OCI-LY7 (cell line): ENCODE measurements at regions not wholly inside any gene's neighbourhood (a gene's known extent, or its start where the extent isn't known, plus 50 kb on each side); places are given as distances from the start of the nearest gene placed in this dataset.

ENCODE experiments used
- BruUV-seq: library from RNA; stranded (reverse); fragments of 400-500 nt; replicated peaks from 2 replicates; lab custom pipeline; 2021; lab: Mats Ljungman, UMichigan
- CTCF ChIA-PET: fragments of 300-600 bp; sonication (Branson Sonifier 250); formaldehyde crosslinking; loops from one replicate; lab custom pipeline; 2022; ENCODE audit warnings: antibody characterized with exemption; ENCODE audit not compliant: unreplicated experiment; lab: Charles Lee
- POLR2A ChIA-PET: fragments of 300-600 bp; sonication (Branson Sonifier 250); formaldehyde crosslinking; loops from one replicate; lab custom pipeline; 2022; ENCODE audit warnings: antibody characterized with exemption; lab: Charles Lee
- DNase-seq: peaks from one replicate; pipeline ENCODE4 v3.0.0-alpha.2; 2015; ENCODE audit warnings: low spot score
- H2AFZ ChIP-seq: fragments of 200-600 bp; sonication (generic), shearing (Covaris generic); 2 replicates; pipeline ENCODE4 v1.6.1; 2014; ENCODE audit warnings: mild to moderate bottlenecking, antibody characterized with exemption, low read length, moderate library complexity
- H3K27ac ChIP-seq: fragments of 200-600 bp; sonication (generic); 2 replicates; pipeline ENCODE4 v1.5.1; 2014; ENCODE audit warnings: mixed run types, low read depth, mild to moderate bottlenecking, moderate library complexity, low read length, inconsistent platforms; ENCODE audit not compliant: poor library complexity, severe bottlenecking
- H3K36me3 ChIP-seq: fragments of 200-600 bp; sonication (generic); 2 replicates; pipeline ENCODE4 v1.6.1; 2014; ENCODE audit warnings: mild to moderate bottlenecking, antibody characterized with exemption, low read length, moderate library complexity, mixed read lengths; ENCODE audit not compliant: insufficient read depth
- H3K4me1 ChIP-seq: fragments of 200-600 bp; sonication (generic); 2 replicates; pipeline ENCODE4 v1.5.1; 2014; ENCODE audit warnings: mild to moderate bottlenecking, low read length; ENCODE audit not compliant: insufficient read depth, poor library complexity, severe bottlenecking
- H3K4me2 ChIP-seq: fragments of 200-600 bp; sonication (generic); 2 replicates; pipeline ENCODE4 v1.6.1; 2014; ENCODE audit warnings: mild to moderate bottlenecking, low read length
- H3K4me3 ChIP-seq: fragments of 200-600 bp; sonication (generic); 2 replicates; pipeline ENCODE4 v1.5.1; 2014; ENCODE audit warnings: mild to moderate bottlenecking, low read depth, low read length; ENCODE audit not compliant: poor library complexity, severe bottlenecking
- H3K79me2 ChIP-seq: fragments of 200-600 bp; sonication (generic); 2 replicates; pipeline ENCODE4 v1.6.1; 2016; ENCODE audit warnings: low read depth, mild to moderate bottlenecking, low read length, moderate library complexity, mixed read lengths; ENCODE audit not compliant: insufficient read depth
- H3K9me2 ChIP-seq: fragments of 200-600 bp; sonication (generic); 2 replicates; pipeline ENCODE4 v1.6.1; 2016; ENCODE audit warnings: mild to moderate bottlenecking, low read length, mixed read lengths; ENCODE audit not compliant: insufficient read depth
- H3K9me3 ChIP-seq: fragments of 200-600 bp; sonication (generic); 2 replicates; pipeline ENCODE4 v1.6.1; 2014; ENCODE audit warnings: mild to moderate bottlenecking, mixed run types, low read length, mixed read lengths
- H4K20me1 ChIP-seq: fragments of 200-600 bp; sonication (generic); 2 replicates; pipeline ENCODE4 v1.6.1; 2014; ENCODE audit warnings: mild to moderate bottlenecking, antibody characterized with exemption, low read length, moderate library complexity, mixed read lengths; ENCODE audit not compliant: insufficient read depth
- CTCF ChIP-seq: fragments of 200-600 bp; sonication (generic); conservative IDR thresholded peaks from 2 replicates; pipeline ENCODE4 v1.5.1; 2014; ENCODE audit warnings: mild to moderate bottlenecking, antibody characterized with exemption, low read length, moderate library complexity, mixed read lengths
- EZH2phosphoT487 ChIP-seq: fragments of 200-600 bp; sonication (generic); IDR thresholded peaks from 2 replicates; pipeline ENCODE4 v1.6.1; 2018; ENCODE audit warnings: low read depth, borderline replicate concordance, mild to moderate bottlenecking, mixed run types, antibody characterized with exemption, low read length, moderate library complexity, mixed read lengths
- intact Hi-C: fragments of 100-400 bp; cut with micrococcal nuclease; formaldehyde crosslinking; loops from one replicate; pipeline ENCODE4 v1.10.0; 2022; ENCODE audit not compliant: unreplicated experiment

DNA sequence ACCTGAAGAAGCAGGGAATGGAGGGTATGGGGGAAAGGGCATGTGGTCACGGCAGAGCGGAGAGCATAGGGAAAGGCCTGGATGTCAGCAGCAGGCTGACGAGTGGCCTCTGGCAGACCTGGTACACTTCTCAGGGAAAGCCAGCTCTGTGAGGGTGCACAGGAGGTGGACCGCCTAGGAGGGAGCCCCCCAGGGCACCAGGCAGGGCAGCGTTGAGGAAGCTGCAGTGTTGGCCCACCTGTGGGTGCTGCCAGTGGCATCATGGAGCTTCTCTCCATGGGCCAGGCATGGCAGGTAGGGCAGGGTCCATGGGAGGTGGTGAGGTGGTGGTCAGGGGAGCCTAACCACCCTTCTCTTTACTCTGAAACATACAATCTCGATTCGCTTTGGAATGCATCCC lies 143.0 kb upstream of the PITX1 start:
- no peaks in the 10 kb centered on the region for H3K9me2 ChIP-seq
- peak overlapping the region; percentile 51; the same call in 1 of the 2 replicates for H3K4me2 ChIP-seq
- no peak overlapping the region for H3K27ac ChIP-seq
- no peak for DNase-seq
- no peaks in the 10 kb centered on the region for H4K20me1 ChIP-seq
- TF ChIP-seq CTCF (no peak), EZH2phosphoT487 (no peak)
- CTCF ChIA-PET, result interaction anchor here (0.6 kb wide), 1 partner anchor 14 kb away, joined by 4 read pairs; no protein-coding TSS in a partner anchor
- H3K4me1 ChIP-seq, result peaks cover 38% of the 10 kb centered on the region
- no TSS peak for BruUV-seq
- H3K36me3 ChIP-seq, result no peaks in the 10 kb centered on the region
- POLR2A ChIA-PET, result interaction anchor here (0.6 to 1.3 kb wide), 3 partner anchors 13 to 491 kb away, joined by 3 to 5 read pairs (median 4); no protein-coding TSS in a partner anchor
- H2AFZ ChIP-seq, result no peak overlapping the region
- H3K9me3 ChIP-seq, result no peaks in the 10 kb centered on the region
- H3K79me2 ChIP-seq, result no peaks in the 10 kb centered on the region
- intact Hi-C loops, result loop anchor here (5.0 kb wide), 1 partner anchor 125 kb away; no protein-coding TSS in a partner anchor
- no peak overlapping the region for H3K4me3 ChIP-seq

- no peak overlapping the region for H3K4me3 ChIP-seq
- no peaks in the 10 kb centered on the region for H3K9me3 ChIP-seq
- peak; percentile 48; the same call in 1 of the 2 replicates for TF ChIP-seq CTCF
- no peak for TF ChIP-seq EZH2phosphoT487
- no peak overlapping the region for H3K4me2 ChIP-seq
- H3K79me2 ChIP-seq, result no peaks in the 10 kb centered on the region
- no peak for DNase-seq
- H3K27ac ChIP-seq, result no peak overlapping the region
- CTCF ChIA-PET, result interaction anchor here (0.6 kb wide), 1 partner anchor 33 kb away, joined by 3 read pairs; no protein-coding TSS in a partner anchor
- no TSS peak for BruUV-seq
- POLR2A ChIA-PET, result no interaction called here
- peaks cover 26% of the 10 kb centered on the region for H3K4me1 ChIP-seq
- no peaks in the 10 kb centered on the region for H4K20me1 ChIP-seq
- H2AFZ ChIP-seq, result no peak overlapping the region
- intact Hi-C loops, result loop anchor here (5.0 kb wide), 1 partner anchor 122 kb away; no protein-coding TSS in a partner anchor
- no peaks in the 10 kb centered on the region for H3K9me2 ChIP-seq
- H3K36me3 ChIP-seq, result no peaks in the 10 kb centered on the region
These were observed 140.5 kb upstream of the PITX1 start for GRCh38 chr5:135174315-135175096.
